OCI-LY7 (cell line): ENCODE measurements at regions not wholly inside any gene's neighbourhood (a gene's known extent, or its start where the extent isn't known, plus 50 kb on each side); places are given as distances from the start of the nearest gene placed in this dataset.

Source experiments
- EZH2phosphoT487 ChIP-seq: fragments of 200-600 bp; sonication (generic); IDR thresholded peaks from 2 replicates; pipeline ENCODE4 v1.6.1; 2018; ENCODE audit warnings: low read depth, borderline replicate concordance, mild to moderate bottlenecking, mixed run types, antibody characterized with exemption, low read length, moderate library complexity, mixed read lengths
- TF ChIP-seq, protein P1 (sequence below): fragments of 200-600 bp; sonication (generic); conservative IDR thresholded peaks from 2 replicates; pipeline ENCODE4 v1.5.1; 2014; ENCODE audit warnings: mild to moderate bottlenecking, antibody characterized with exemption, low read length, moderate library complexity, mixed read lengths

- TF ChIP-seq, protein P1, sequence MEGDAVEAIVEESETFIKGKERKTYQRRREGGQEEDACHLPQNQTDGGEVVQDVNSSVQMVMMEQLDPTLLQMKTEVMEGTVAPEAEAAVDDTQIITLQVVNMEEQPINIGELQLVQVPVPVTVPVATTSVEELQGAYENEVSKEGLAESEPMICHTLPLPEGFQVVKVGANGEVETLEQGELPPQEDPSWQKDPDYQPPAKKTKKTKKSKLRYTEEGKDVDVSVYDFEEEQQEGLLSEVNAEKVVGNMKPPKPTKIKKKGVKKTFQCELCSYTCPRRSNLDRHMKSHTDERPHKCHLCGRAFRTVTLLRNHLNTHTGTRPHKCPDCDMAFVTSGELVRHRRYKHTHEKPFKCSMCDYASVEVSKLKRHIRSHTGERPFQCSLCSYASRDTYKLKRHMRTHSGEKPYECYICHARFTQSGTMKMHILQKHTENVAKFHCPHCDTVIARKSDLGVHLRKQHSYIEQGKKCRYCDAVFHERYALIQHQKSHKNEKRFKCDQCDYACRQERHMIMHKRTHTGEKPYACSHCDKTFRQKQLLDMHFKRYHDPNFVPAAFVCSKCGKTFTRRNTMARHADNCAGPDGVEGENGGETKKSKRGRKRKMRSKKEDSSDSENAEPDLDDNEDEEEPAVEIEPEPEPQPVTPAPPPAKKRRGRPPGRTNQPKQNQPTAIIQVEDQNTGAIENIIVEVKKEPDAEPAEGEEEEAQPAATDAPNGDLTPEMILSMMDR: no peak
- no peak for TF ChIP-seq EZH2phosphoT487
Observed at GRCh38 chr14:99035268-99035667, 236.7 kb downstream of the BCL11B start.
